ENCODE measurements at regions not wholly inside any gene's neighbourhood (a gene's known extent, or its start where the extent isn't known, plus 50 kb on each side); places are given as distances from the start of the nearest gene placed in this dataset.

- no peak overlapping the region for H3K4me3 ChIP-seq (replicated peaks; ENCODE audit: low read depth, low read length)
- DNase-seq (ENCODE audit: low read depth), result peak; percentile 26
- no peak for TF ChIP-seq CTCF (IDR thresholded peaks at IDR 0.05; ENCODE audit: low read length, missing control alignments)
Measured at GRCh38 chr4:146577111-146577510, 55.4 kb upstream of the SLC10A7 start.

GRCh38 chr4:146582864-146583263 is 55.8 kb upstream of the POU4F2 start:
- TF ChIP-seq CTCF (IDR thresholded peaks at IDR 0.05; ENCODE audit: low read length, missing control alignments), result no peak
- peak; percentile 5 for DNase-seq (ENCODE audit: low read depth)

GRCh38 chr4:146585761-146586333 is 52.8 kb upstream of the POU4F2 start:
- peak; percentile 79 for DNase-seq (ENCODE audit: low read depth)
- no peak for TF ChIP-seq CTCF (IDR thresholded peaks at IDR 0.05; ENCODE audit: low read length, missing control alignments)
- no peak overlapping the region for H3K4me3 ChIP-seq (replicated peaks; ENCODE audit: low read depth, low read length)

More at GRCh38 chr4:146582864-146583263, 55.8 kb upstream of the POU4F2 start:
- H3K4me3 ChIP-seq (replicated peaks; ENCODE audit: low read depth, low read length), result no peak overlapping the region
